ENCODE measurements at regions not wholly inside any gene's neighbourhood (a gene's known extent, or its start where the extent isn't known, plus 50 kb on each side); places are given as distances from the start of the nearest gene placed in this dataset.

- no peak for DNase-seq (ENCODE audit: low spot score)
Measured at GRCh38 chr9:108496846-108497245, 358.9 kb downstream of the ACTL7B start.

GRCh38 chr9:108489567-108489966 is 366.2 kb downstream of the ACTL7B start:
- no peak for DNase-seq (ENCODE audit: low spot score)

- DNase-seq (ENCODE audit: low spot score) = no peak
Measured at GRCh38 chr9:108486831-108487230, 369.0 kb downstream of the ACTL7B start.

- no peak for DNase-seq (ENCODE audit: low spot score)
Measured at GRCh38 chr9:108484468-108484867, 371.3 kb downstream of the ACTL7B start.

GRCh38 chr9:108483676-108484075 is 372.1 kb downstream of the ACTL7B start:
- no peak for DNase-seq (ENCODE audit: low spot score)

- no peak for DNase-seq (ENCODE audit: low spot score)
Measured at GRCh38 chr9:108479989-108480652, 375.7 kb downstream of the ACTL7B start.

- DNase-seq (ENCODE audit: low spot score) = no peak
Measured at GRCh38 chr9:108478431-108479332, 377.1 kb downstream of the ACTL7B start.

- no peak for DNase-seq (ENCODE audit: low spot score)
Measured at GRCh38 chr9:108477529-108478006, 378.2 kb downstream of the ACTL7B start.

GRCh38 chr9:108476574-108476973 is 379.2 kb downstream of the ACTL7B start:
- DNase-seq (ENCODE audit: low spot score) = no peak

- no peak for DNase-seq (ENCODE audit: low spot score)
Measured at GRCh38 chr9:108475813-108476212, 380.0 kb downstream of the ACTL7B start.

GRCh38 chr9:108474356-108474755 is 381.4 kb downstream of the ACTL7B start:
- no peak for DNase-seq (ENCODE audit: low spot score)

GRCh38 chr9:108473209-108474112 is 382.3 kb downstream of the ACTL7B start:
- DNase-seq (ENCODE audit: low spot score) = no peak

- no peak for DNase-seq (ENCODE audit: low spot score)
Measured at GRCh38 chr9:108469654-108470053, 386.1 kb downstream of the ACTL7B start.

GRCh38 chr9:108468364-108468763 is 387.4 kb downstream of the ACTL7B start:
- no peak for DNase-seq (ENCODE audit: low spot score)

GRCh38 chr9:108467653-108468324 is 388.0 kb downstream of the ACTL7B start:
- no peak for DNase-seq (ENCODE audit: low spot score)

- no peak for DNase-seq (ENCODE audit: low spot score)
Measured at GRCh38 chr9:108467161-108467560, 388.6 kb downstream of the ACTL7B start.

- no peak for DNase-seq (ENCODE audit: low spot score)
Measured at GRCh38 chr9:108466304-108466703, 389.5 kb downstream of the ACTL7B start.

GRCh38 chr9:108463932-108464606 is 391.7 kb downstream of the ACTL7B start:
- DNase-seq (ENCODE audit: low spot score) = no peak

GRCh38 chr9:108456903-108457302 is 398.9 kb downstream of the ACTL7B start:
- DNase-seq (ENCODE audit: low spot score) = no peak

- no peak for DNase-seq (ENCODE audit: low spot score)
Measured at GRCh38 chr9:108445431-108446071, 410.2 kb downstream of the ACTL7B start.
